ENCODE measurements at regions not wholly inside any gene's neighbourhood (a gene's known extent, or its start where the extent isn't known, plus 50 kb on each side); places are given as distances from the start of the nearest gene placed in this dataset.

DNA sequence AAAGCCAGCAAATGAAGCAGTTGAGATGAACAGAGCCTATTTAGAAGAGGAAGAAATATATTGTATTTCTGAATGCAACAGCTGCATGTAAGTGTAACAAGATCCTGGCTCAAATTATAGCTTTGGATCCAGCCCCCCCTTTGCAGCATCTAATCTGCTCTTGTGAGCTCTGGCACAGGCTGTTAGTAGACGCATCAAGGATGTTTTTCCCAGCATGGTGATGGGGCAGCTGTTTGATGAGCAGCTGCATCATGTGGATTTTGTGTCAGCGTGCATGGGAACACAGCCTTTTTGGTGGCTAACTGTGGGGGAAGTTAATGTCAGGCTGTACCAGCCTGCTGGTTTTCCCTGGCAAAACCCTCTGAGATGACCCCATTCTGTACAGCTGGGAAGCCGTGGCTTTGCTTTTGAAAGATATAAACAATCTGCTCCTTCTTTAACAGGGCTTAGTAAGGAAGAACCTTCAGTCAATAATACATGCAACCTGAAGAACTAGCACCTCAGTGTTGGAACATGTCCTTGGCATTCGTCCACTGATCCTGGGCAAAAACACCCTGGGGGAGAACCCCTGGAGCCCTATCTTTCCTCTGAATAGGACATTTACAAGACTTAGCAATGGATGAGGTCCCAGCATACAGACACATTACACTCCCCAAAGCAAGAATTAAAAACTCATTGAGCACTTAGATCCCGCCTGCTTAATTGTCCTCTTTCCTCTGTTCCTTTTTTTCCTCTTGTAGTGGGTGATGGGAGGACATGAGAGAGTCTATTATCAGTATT is 70.6 kb downstream of the NPS start:
- H3K23ac ChIP-seq (ENCODE audit: insufficient read length) = no peak overlapping the region
- no peak overlapping the region for H4K5ac ChIP-seq (ENCODE audit: insufficient read length, low read depth, low read length)
- no peak overlapping the region for H2BK5ac ChIP-seq (ENCODE audit: low read depth, low read length)
- H2AFZ ChIP-seq (ENCODE audit: low read length) = no peak overlapping the region
- no peaks in the 10 kb centered on the region for H3K23me2 ChIP-seq (ENCODE audit: low read depth, low read length)
- H2BK20ac ChIP-seq (ENCODE audit: low read length) = no peak overlapping the region
- no peaks in the 10 kb centered on the region for H3K79me1 ChIP-seq (ENCODE audit: low read depth, low read length)
- H2BK120ac ChIP-seq (replicated peaks; ENCODE audit: low read depth, low read length) = no peak overlapping the region
- no peak overlapping the region for H3K27ac ChIP-seq (ENCODE audit: low read depth, low read length)
- H4K91ac ChIP-seq (replicated peaks; ENCODE audit: insufficient read length, low read length) = no peak overlapping the region
- no peak overlapping the region for H2BK12ac ChIP-seq (ENCODE audit: low read depth, low read length)
- H4K20me1 ChIP-seq (replicated peaks in 1 of 2; ENCODE audit: control insufficient read depth in 1 of 2, insufficient read depth in 2 of 2, low read length in 2 of 2) = no peaks in the 10 kb centered on the region
- FAIRE-seq = no peak
- peaks cover 0 to under 1% (median 0%) of the 10 kb centered on the region in 4 experiments; a peak in 1 of 7 replicates for H3K4me1 ChIP-seq (replicated peaks in 1 of 4; ENCODE audit: control insufficient read depth in 3 of 4, insufficient read depth in 4 of 4, low read length in 3 of 4)
- no peak overlapping the region for H3K18ac ChIP-seq (ENCODE audit: extremely low read depth, low read length)
- H3K9me3 ChIP-seq (ENCODE audit: insufficient read depth in 2 of 2, low read depth in 1 of 2, low read length in 1 of 2) = no peaks in the 10 kb centered on the region
- no peak overlapping the region for H3K4me2 ChIP-seq (ENCODE audit: insufficient read depth in 1 of 2, low read depth in 2 of 2, low read length in 2 of 2)
- H3K36me3 ChIP-seq (ENCODE audit: control insufficient read depth in 2 of 4, insufficient read depth in 4 of 4, low read length in 3 of 4) = no peaks in the 10 kb centered on the region
- no peak overlapping the region for H2AK5ac ChIP-seq (ENCODE audit: low read depth, low read length)
- H3K4me3 ChIP-seq (ENCODE audit: extremely low read depth in 1 of 4, insufficient read depth in 2 of 4, low read depth in 3 of 4, low read length in 4 of 4) = no peak overlapping the region
- no peaks in the 10 kb centered on the region for H3K79me2 ChIP-seq (ENCODE audit: control insufficient read depth in 1 of 2, insufficient read depth in 2 of 2, low read length in 2 of 2)
- 96% methylated on average over 5 of the region's 5 CpGs; no CpG with 5 or more reads in 1 of the 2 experiments for WGBS, 2 experiments (ENCODE audit: extremely low coverage in 1 of 2, insufficient coverage in 1 of 2, insufficient read length in 1 of 2, insufficient replicate concordance in 2 of 2, low coverage in 1 of 2, low lambda C conversion rate in 2 of 2, missing lambda C conversion rate in 1 of 2)
- H4K8ac ChIP-seq (ENCODE audit: extremely low read depth, insufficient read depth, low read length) = no peak overlapping the region
- no peak overlapping the region for H3K56ac ChIP-seq (replicated peaks; ENCODE audit: insufficient read length, low read depth, low read length)
- TF ChIP-seq CHD2 (IDR thresholded peaks at IDR 0.05; ENCODE audit: low read length) = no peak
- no peak for TF ChIP-seq GABPA (IDR thresholded peaks at IDR 0.05; ENCODE audit: borderline replicate concordance, insufficient read depth, low read length)
- TF ChIP-seq, protein P1, sequence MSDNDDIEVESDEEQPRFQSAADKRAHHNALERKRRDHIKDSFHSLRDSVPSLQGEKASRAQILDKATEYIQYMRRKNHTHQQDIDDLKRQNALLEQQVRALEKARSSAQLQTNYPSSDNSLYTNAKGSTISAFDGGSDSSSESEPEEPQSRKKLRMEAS (IDR thresholded peaks at IDR 0.05) = no peak
- TF ChIP-seq BRCA1 (IDR thresholded peaks at IDR 0.05; ENCODE audit: low read depth, low read length) = no peak
- no peak for TF ChIP-seq JUND (IDR thresholded peaks at IDR 0.05; ENCODE audit: low read length)
- no peak for TF ChIP-seq E2F6 (IDR thresholded peaks at IDR 0.05)
- no peak for TF ChIP-seq NRF1 (IDR thresholded peaks at IDR 0.05; ENCODE audit: low read depth, low read length)
- no peak for TF ChIP-seq FOSL1 (IDR thresholded peaks at IDR 0.05; ENCODE audit: insufficient read depth, low read depth, low read length)
- no peak for TF ChIP-seq YY1 (IDR thresholded peaks at IDR 0.05; ENCODE audit: low read depth, low read length)
- no peak for TF ChIP-seq SAP30 (IDR thresholded peaks at IDR 0.05; ENCODE audit: insufficient read depth, insufficient replicate concordance, low read length)
- no peak for TF ChIP-seq BCL11A (IDR thresholded peaks at IDR 0.05; ENCODE audit: low read depth in 2 of 2, low read length in 2 of 2)
- TF ChIP-seq SP1 (IDR thresholded peaks at IDR 0.05; ENCODE audit: low read depth, low read length) = no peak
- H3K9ac ChIP-seq (replicated peaks in 1 of 4; ENCODE audit: extremely low read depth in 1 of 4, low read depth in 3 of 4, low read length in 3 of 4) = no peak overlapping the region
- DNase-seq (ENCODE audit: low read depth in 1 of 2, low spot score in 2 of 2) = no peak
- no peak overlapping the region for H3K4ac ChIP-seq (replicated peaks; ENCODE audit: insufficient read length, low read depth, low read length)
- ChIA-PET CTCF (ENCODE audit: partially characterized antibody) (interaction anchor here (0.6 kb wide), 1 partner anchor 187 kb away, joined by 3 read pairs; no protein-coding TSS in a partner anchor), POLR2A (ENCODE audit: partially characterized antibody) (no interaction called here)
- H2BK15ac ChIP-seq (ENCODE audit: low read length) = no peak overlapping the region
- no peaks in the 10 kb centered on the region for H3K27me3 ChIP-seq (replicated peaks in 1 of 4; ENCODE audit: control insufficient read depth in 3 of 4, extremely low read depth in 1 of 4, insufficient read depth in 3 of 4, low read length in 3 of 4)
- no peak overlapping the region for H3K14ac ChIP-seq (ENCODE audit: insufficient read length)
